HG03139 (cell line): ENCODE measurements at regions not wholly inside any gene's neighbourhood (a gene's known extent, or its start where the extent isn't known, plus 50 kb on each side); places are given as distances from the start of the nearest gene placed in this dataset.

Experiments
- ATAC-seq: cut with Tn5 transposase; IDR thresholded peaks from one replicate; pipeline ENCODE4 v1.9.1; 2021; ENCODE audit not compliant: unreplicated experiment

DNA sequence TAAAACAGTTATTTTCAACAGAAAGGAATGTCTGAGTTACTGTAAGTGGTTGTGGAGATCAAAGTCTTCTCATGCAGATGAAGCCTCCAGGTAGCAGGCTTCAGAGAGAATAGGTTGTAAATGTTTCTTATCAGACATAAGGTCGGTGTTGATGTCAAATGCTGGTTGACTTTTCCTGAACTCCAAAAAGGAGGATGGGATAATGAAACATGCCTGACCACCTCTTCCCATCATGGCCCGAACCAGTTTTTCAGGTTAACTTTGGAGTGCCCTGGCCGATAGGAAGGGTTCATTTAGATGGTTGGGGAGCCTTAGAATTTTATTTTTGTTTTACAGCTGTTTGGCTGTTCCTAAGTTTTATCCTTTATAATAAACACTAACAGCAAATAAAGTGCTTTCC lies 478.4 kb downstream of the ACTL7B start:
- no peak for ATAC-seq

GRCh38 chr9:108376140-108376539 lies 479.6 kb downstream of the ACTL7B start:
- no peak for ATAC-seq

GRCh38 chr9:108374626-108375025 lies 481.2 kb downstream of the ACTL7B start:
- no peak for ATAC-seq

DNA sequence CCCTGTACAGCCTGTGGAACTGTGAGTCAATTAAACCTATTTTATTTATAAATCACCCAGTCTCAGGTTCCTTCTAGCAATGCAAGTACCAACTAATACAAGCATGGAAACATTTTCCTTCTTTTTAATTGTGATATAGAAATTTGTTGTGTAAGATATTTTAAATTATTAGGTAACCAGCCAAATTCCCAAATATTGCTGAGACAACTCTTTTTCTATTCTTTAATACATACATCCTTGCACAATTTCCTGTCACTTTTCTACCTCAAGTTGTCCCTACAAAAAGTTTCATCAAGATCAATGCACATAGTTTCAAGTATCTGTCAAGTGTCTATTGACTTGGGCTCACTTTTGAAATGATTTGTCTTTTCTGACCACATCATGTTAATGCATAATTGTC lies 488.6 kb downstream of the ACTL7B start:
- ATAC-seq = no peak

DNA sequence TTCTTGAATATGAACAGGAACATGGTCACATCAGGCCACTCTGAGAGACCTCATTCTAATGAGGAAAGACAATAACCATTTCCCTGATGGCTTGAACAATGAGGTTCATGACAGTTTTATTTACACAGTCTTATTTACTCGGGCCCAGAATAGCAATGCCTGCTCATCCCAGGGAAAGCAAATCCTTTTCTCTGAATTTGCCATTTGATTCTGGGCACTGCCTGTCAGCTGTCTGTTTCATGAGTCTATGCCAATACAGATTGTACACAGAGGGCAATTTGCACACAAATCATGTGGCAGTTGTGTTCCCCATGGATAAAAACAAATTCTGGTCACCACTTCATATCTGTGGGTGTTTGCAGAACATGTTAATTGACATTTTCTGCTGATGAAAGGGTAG lies 492.5 kb downstream of the ACTL7B start:
- ATAC-seq = no peak

DNA sequence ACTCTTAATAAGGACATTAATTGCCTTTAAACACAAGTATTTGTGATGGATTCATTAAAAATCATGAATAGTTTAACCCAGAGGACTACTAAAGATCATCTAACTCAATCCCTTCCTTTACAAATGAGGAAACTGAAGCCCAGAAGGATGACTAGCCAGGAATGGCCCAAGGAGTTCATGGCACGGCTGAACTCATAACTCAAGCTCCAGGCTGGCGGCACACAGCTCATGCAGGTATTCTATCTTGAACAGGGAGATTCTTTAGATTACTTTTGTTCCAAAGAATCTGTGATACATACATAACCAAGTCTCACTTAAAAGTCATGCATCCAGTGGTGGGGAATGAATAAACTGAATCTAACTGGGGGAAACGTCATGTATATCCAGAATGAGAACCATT lies 495.5 kb downstream of the ACTL7B start:
- ATAC-seq = no peak

GRCh38 chr9:108356806-108357205 lies 499.0 kb downstream of the ACTL7B start:
- no peak for ATAC-seq

- ATAC-seq = no peak
These were observed 504.2 kb downstream of the ACTL7B start for GRCh38 chr9:108351571-108351970.

- ATAC-seq = no peak
These were observed 508.2 kb downstream of the ACTL7B start for GRCh38 chr9:108347463-108348188.

DNA sequence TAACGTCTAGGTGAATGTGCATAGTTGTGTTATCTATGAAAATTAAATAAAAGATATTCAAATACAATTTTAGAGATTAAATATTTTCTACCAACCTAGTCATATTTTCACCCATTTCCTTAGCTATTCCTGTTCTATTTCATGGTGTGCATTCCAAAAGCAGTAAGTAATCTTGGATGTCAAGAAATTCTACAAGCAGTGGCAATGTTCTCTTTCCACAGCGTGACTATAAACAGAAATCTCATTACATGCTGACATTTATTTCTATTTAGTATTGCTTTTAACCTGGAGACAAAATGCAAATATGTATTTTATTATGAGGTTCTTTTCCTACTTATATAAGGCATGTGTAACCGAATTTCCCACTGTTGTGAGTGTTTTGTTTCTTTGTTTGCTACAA lies 510.0 kb downstream of the ACTL7B start:
- ATAC-seq = no peak

- ATAC-seq = no peak
These were observed 516.5 kb downstream of the ACTL7B start for GRCh38 chr9:108339251-108339650.

DNA sequence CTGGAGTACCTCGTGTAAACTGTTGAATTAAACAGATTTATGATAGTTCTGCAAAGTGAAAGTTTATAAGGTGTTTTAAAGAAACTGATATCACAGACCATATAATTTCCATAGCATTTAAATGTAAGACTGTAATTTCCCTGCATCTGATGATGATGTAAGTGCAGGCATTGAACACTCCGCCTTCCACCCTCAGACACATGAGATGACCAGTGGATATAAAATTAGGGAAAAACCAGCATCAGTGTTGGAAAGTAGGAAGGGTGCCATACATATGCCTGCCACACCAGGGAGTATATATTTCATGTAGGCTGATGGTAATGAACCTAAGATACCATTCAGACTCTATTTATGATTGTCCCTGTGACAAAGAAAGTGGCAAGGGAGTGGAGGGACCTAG lies 519.2 kb downstream of the ACTL7B start:
- ATAC-seq = no peak

DNA sequence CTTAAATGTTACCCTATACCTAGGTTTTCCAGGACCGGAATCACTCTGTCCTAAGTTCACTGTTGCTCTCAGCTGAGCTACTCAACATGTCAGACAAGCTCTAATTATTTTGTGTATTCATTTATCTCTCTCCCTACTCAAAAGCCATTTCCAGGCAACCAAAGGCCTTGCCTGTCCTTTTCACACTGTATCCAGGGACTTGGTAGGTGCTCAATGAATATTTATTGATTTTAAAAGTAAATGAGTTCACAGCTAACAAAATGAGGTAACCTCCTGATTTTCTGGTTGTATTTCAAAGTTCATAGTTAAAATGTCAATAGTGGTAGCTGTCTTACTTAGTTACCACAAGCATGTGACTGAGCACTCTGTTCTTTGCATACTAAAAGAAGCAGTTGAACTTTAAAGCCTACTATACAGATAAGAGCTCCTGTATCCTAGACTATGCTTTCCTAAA lies 522.2 kb downstream of the ACTL7B start:
- no peak for ATAC-seq

GRCh38 chr9:108331596-108331995 lies 524.2 kb downstream of the ACTL7B start:
- ATAC-seq = no peak

DNA sequence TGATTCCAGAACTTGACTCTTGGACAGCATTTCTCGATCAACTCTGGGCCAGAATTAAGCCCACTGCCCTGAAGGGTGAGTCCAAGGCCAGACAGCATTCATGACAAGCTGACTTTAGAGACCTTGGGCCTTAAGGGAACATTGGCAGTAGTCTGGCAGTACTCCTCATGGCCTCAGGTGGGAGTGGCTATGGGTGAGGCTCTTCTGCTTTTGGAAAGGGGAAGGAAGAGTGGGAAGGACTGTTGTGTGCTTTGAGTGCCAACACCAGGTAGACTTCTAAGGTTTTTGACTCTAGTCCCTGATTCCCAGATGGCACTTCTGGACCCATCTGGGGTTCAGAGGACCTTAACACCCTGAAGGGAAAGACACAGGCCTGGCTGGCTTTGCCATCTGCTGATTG lies 530.4 kb downstream of the ACTL7B start:
- ATAC-seq = no peak

- no peak for ATAC-seq
These were observed 532.2 kb downstream of the ACTL7B start for GRCh38 chr9:108323615-108324014.

DNA sequence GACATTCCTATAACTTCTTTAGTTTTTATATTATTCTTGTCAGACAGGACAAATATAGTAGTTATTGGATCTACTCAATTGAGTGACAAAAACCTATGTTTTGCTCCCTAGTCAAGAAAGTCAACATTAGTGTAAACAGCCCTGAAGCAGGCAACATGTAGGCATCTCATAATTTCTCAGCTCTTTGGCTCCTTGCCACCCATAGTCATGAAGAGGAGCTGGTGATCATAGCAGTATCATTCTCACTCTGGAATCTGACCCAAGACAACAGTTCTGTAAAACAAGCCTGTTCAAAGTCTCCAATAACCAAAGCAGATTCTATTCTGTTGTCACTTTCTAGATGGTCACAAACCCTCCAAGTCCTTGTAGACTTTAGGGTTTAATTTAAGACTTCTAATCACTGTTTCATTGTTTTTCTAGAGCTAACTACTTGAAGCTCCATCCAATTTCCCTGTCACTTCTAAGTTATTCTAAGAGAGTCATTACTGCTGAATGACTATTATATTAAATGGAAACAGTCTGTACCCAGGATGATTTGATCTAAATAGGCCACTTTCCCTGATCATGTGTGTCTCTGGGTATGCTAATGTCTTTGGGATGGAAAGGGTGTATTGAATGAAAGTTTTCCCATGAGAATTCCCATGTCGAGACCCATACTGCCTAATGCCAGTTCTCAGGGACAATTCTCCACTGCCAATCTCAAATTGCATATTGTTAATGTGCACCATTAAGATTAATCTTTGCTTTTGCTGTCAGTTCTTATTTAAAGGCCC lies 533.3 kb downstream of the ACTL7B start:
- ATAC-seq = no peak

DNA sequence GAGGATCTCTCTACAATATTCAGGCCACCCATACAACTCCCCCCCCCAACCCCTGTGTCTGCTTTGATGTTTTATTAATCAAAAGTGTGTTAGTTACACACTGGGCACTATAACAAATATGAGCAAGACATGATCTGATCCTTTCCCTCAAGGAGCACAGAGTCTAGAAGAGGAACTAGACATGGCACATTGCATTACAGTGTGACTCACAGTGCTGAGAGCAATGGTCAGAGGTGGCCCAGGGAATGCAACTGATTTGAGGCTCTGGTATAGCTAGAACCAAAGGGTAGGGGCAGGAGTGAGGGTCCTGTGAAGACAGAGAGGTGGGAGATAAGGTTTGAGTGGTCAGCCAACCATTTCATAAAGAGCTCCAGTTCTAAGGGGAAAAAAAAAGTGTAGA lies 539.2 kb downstream of the ACTL7B start:
- no peak for ATAC-seq

DNA sequence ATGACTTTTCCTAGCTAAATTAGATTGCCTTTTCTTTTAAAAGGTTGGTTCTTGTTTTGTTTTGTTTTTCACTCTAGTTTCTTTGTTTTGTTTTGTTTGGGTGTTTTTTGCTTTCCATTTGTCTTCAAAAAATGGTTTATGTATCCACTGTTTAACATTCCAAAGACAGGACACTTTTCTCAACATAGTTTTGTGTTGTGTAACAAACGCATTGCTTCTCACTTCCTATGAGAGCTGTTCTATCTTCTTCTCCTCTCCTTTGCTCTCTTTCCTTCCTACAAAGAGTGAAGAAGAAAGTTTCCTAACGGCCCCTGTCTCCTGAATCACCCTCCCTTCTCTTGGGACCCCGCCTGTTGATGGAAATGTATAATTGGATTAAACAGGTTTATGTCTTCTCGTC lies 539.7 kb downstream of the ACTL7B start:
- ATAC-seq = no peak

- ATAC-seq = no peak
These were observed 544.0 kb downstream of the ACTL7B start for GRCh38 chr9:108311745-108312144.

DNA sequence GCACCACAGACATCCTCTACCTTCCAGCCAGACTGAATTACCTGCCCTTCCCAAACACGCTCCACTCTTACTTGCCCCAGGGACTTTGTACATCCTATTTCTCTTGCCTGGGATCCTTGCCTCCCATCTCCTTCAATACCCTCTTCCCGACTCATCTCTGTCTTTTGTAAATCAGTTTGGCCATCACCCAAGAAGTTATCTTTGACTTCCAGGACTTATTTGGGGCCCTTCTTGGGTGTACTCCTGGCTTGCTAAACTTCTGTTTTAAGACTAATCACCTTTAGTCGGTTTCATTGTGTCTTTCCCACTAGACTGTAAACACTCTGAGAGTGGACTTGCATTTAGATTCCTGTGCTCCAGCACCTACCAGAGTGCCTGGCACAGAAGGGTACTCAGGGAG lies 545.6 kb downstream of the ACTL7B start:
- ATAC-seq = no peak
